OCI-LY3 (cell line): ENCODE measurements at regions not wholly inside any gene's neighbourhood (a gene's known extent, or its start where the extent isn't known, plus 50 kb on each side); places are given as distances from the start of the nearest gene placed in this dataset.

Source experiments
- CTCF ChIP-seq: fragments of 200-600, 300-600 bp; sonication (generic); IDR thresholded peaks from 2 replicates; pipeline ENCODE4 v1.5.1; 2014; ENCODE audit warnings: antibody characterized with exemption, low read length, low read depth
- EZH2phosphoT487 ChIP-seq: fragments of 200-600 bp; shearing (Covaris generic); IDR thresholded peaks from 2 replicates; pipeline ENCODE4 v1.6.1; 2018; ENCODE audit warnings: antibody characterized with exemption, mixed run types, low read depth

GRCh38 chr6:109255946-109256640 lies 126.2 kb downstream of the CD164 start:
- no peak for TF ChIP-seq CTCF
- no peak for TF ChIP-seq EZH2phosphoT487
